DND-41 (cell line): ENCODE measurements at regions not wholly inside any gene's neighbourhood (a gene's known extent, or its start where the extent isn't known, plus 50 kb on each side); places are given as distances from the start of the nearest gene placed in this dataset.
"Not testable (repeated sequence)": the region's sequence is repeated elsewhere in the genome, so short reads cannot be mapped to it uniquely, and the experiment has no call there.

Experiments
- ATAC-seq: fragments of 200-7000 bp; cut with Tn5 transposase; 3 replicates; pipeline ENCODE4 v1.9.1; 2021; ENCODE audit warnings: low read depth; ENCODE audit not compliant: insufficient read depth
- DNase-seq: peaks from one replicate; pipeline ENCODE4 v3.0.0-alpha.2; 2020
- H2AFZ ChIP-seq: 2 replicates; pipeline ENCODE4 v1.6.0; 2012; ENCODE audit warnings: low read depth, low read length
- H3K27ac ChIP-seq: 2 replicates; pipeline ENCODE4 v1.5.1; 2012; ENCODE audit warnings: low read length, inconsistent platforms
- H3K27me3 ChIP-seq: fragments of 200-600 bp; sonication (generic); 2 replicates; pipeline ENCODE4 v1.6.0; 2012; ENCODE audit warnings: low read length, mild to moderate bottlenecking, inconsistent platforms; ENCODE audit not compliant: insufficient read depth, poor library complexity
- H3K36me3 ChIP-seq: 2 replicates; pipeline ENCODE4 v1.5.1; 2012; ENCODE audit warnings: low read length, inconsistent platforms; ENCODE audit not compliant: insufficient read depth
- H3K4me1 ChIP-seq: 2 replicates; pipeline ENCODE4 v1.5.1; 2012; ENCODE audit warnings: mild to moderate bottlenecking, low read length; ENCODE audit not compliant: insufficient read depth
- H3K4me2 ChIP-seq: 2 replicates; pipeline ENCODE4 v1.6.0; 2012; ENCODE audit warnings: mild to moderate bottlenecking, moderate library complexity, low read length, inconsistent platforms; ENCODE audit not compliant: insufficient read depth
- H3K4me3 ChIP-seq, 2 experiments: fragments of 200-600 bp in 1 of 2; shearing (Covaris generic) in 1 of 2; 2 replicates each; pipeline ENCODE4 v1.5.1; 2012 to 2016; ENCODE audit warnings: inconsistent platforms in 2 of 2, low read length in 2 of 2, mild to moderate bottlenecking in 2 of 2, low read depth in 1 of 2, moderate library complexity in 1 of 2
- H3K79me2 ChIP-seq: 2 replicates; pipeline ENCODE4 v1.6.0; 2012; ENCODE audit warnings: low read length, inconsistent platforms; ENCODE audit not compliant: insufficient read depth
- H3K9ac ChIP-seq: 2 replicates; pipeline ENCODE4 v1.6.0; 2012; ENCODE audit warnings: low read depth, mild to moderate bottlenecking, inconsistent platforms, low read length, moderate library complexity
- H3K9me3 ChIP-seq: 2 replicates; pipeline ENCODE4 v1.5.1; 2012; ENCODE audit warnings: low read length, moderate library complexity, mild to moderate bottlenecking, inconsistent platforms; ENCODE audit not compliant: insufficient read depth, severe bottlenecking
- H4K20me1 ChIP-seq: 2 replicates; pipeline ENCODE4 v1.6.0; 2012; ENCODE audit warnings: low read length; ENCODE audit not compliant: insufficient read depth
- EZH2 ChIP-seq: IDR thresholded peaks from 3 replicates; pipeline ENCODE4 v1.6.1; 2012; ENCODE audit warnings: borderline replicate concordance, low read depth, mild to moderate bottlenecking, moderate library complexity, low read length, inconsistent platforms; ENCODE audit not compliant: severe bottlenecking
- TF ChIP-seq, protein P1 (sequence below): IDR thresholded peaks from 2 replicates; pipeline ENCODE4 v1.5.1; 2012; ENCODE audit warnings: borderline replicate concordance, low read length, moderate library complexity, mild to moderate bottlenecking; ENCODE audit not compliant: poor library complexity, severe bottlenecking; ENCODE audit errors: extremely low read depth

DNA sequence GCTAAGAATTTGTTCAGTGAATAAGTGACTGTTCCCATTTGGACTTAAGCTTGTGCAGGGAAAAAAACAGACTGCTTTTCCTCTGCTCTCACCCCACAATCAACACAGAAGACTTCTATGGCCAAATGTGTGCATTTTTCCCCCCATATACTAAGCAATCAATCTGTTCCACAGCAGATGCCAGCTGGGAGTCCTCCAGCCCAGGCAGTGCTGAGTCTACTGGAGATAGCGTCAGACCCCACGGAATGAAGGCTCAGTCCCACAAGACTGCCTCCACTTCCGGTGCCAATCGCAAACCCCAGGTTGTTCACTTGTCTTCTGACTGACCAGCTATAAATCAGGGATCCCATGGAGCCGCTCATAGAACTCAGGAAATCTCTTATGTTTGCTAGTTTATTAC is 69.5 kb upstream of the ANKRD10 start:
- Histone ChIP-seq H3K9me3 (no peaks in the 10 kb centered on the region), H3K79me2 (no peaks in the 10 kb centered on the region), H2AFZ (no peak overlapping the region), H3K4me1 (no peaks in the 10 kb centered on the region), H3K4me2 (no peak overlapping the region), H3K36me3 (no peaks in the 10 kb centered on the region), H3K9ac (no peak overlapping the region), H3K27ac (no peak overlapping the region), H3K27me3 (peaks cover 16% of the 10 kb centered on the region), H4K20me1 (no peaks in the 10 kb centered on the region), H3K4me3 (no peak overlapping the region)
- DNase-seq (no peak), ATAC-seq (no peak)
- TF ChIP-seq, protein P1, sequence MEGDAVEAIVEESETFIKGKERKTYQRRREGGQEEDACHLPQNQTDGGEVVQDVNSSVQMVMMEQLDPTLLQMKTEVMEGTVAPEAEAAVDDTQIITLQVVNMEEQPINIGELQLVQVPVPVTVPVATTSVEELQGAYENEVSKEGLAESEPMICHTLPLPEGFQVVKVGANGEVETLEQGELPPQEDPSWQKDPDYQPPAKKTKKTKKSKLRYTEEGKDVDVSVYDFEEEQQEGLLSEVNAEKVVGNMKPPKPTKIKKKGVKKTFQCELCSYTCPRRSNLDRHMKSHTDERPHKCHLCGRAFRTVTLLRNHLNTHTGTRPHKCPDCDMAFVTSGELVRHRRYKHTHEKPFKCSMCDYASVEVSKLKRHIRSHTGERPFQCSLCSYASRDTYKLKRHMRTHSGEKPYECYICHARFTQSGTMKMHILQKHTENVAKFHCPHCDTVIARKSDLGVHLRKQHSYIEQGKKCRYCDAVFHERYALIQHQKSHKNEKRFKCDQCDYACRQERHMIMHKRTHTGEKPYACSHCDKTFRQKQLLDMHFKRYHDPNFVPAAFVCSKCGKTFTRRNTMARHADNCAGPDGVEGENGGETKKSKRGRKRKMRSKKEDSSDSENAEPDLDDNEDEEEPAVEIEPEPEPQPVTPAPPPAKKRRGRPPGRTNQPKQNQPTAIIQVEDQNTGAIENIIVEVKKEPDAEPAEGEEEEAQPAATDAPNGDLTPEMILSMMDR, result no peak
- TF ChIP-seq EZH2, result no peak

DNA sequence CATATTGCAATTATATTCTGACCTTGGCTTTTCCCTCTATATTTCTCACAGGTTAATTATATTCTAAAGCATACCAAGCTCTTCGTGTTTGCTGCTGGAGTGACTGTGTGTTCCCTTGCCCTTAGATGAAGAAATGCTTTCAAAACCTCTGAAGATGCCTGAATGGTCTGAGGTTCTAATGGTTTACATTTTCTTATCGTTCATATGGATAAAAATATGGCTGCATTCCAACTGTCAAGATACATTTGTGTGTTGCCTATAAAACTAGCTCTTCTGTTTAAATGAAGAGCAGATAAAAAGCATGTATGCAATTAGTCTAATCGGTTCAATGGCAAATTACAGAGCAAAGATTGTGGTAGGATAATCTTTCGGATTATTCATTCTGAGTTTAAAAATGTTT is 68.4 kb upstream of the ANKRD10 start:
- no peak overlapping the region for H2AFZ ChIP-seq
- H3K36me3 ChIP-seq, result no peaks in the 10 kb centered on the region
- no peak for TF ChIP-seq EZH2
- TF ChIP-seq, protein P1, result no peak
- DNase-seq (no peak), ATAC-seq (no peak)
- H3K79me2 ChIP-seq, result no peaks in the 10 kb centered on the region
- no peaks in the 10 kb centered on the region for H3K9me3 ChIP-seq
- peaks cover 16% of the 10 kb centered on the region for H3K27me3 ChIP-seq
- H3K27ac ChIP-seq, result no peak overlapping the region
- no peak overlapping the region for H3K9ac ChIP-seq
- H3K4me1 ChIP-seq, result no peaks in the 10 kb centered on the region
- H3K4me2 ChIP-seq, result no peak overlapping the region
- no peaks in the 10 kb centered on the region for H4K20me1 ChIP-seq
- no peak overlapping the region for H3K4me3 ChIP-seq

DNA sequence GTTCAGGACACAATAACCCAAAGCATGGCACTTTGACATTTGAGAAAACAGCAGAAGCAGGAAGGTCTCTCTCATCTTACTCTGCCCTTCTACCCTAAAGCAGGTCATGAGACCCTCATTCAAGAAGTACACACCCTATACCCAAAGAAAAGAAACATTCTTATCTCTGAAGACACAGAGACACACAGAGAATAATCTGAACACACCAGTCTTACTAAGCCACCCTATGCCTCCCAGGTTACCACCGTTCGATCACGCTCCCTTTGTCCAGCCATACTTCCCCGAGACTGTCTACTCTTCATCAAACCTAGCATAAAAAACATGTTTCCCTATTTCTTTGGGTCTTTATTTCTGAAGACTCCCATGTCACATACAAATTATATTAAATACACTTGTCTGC is 66.5 kb upstream of the ANKRD10 start:
- H2AFZ ChIP-seq, result no peak overlapping the region
- no peak for ATAC-seq
- no peaks in the 10 kb centered on the region for H3K4me1 ChIP-seq
- DNase-seq, result no peak
- H3K36me3 ChIP-seq, result no peaks in the 10 kb centered on the region
- no peak overlapping the region for H3K4me2 ChIP-seq
- peaks cover 11% of the 10 kb centered on the region for H3K27me3 ChIP-seq
- no peak overlapping the region for H3K27ac ChIP-seq
- H3K4me3 ChIP-seq, result no peak overlapping the region
- H3K9ac ChIP-seq, result no peak overlapping the region
- no peaks in the 10 kb centered on the region for H3K79me2 ChIP-seq
- TF ChIP-seq, protein P1, result no peak
- TF ChIP-seq EZH2, result no peak
- H3K9me3 ChIP-seq, result peaks cover 5% of the 10 kb centered on the region
- H4K20me1 ChIP-seq, result no peaks in the 10 kb centered on the region

DNA sequence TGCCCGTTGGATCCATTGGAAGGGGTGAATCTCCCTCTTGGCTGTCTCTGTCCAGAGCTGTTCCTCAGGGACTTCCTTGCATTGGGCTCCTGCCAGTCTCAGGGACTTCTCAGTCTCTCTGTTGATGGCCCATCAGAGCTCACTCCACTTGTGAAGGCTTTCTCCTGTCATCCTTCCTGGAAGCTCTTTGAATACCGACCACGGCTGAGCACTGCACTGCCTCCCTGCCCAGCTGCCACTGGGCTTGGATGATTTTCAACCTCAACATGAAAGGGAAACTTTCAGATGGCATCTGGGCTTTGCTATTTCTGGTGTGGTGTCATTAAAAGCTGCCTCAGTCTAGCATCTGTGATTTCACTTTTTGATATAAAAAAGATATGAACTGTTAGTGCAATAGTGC is 66.1 kb upstream of the ANKRD10 start:
- Histone ChIP-seq H3K27me3 (peaks cover 11% of the 10 kb centered on the region), H3K27ac (no peak overlapping the region), H3K4me1 (no peaks in the 10 kb centered on the region), H3K36me3 (no peaks in the 10 kb centered on the region), H4K20me1 (no peaks in the 10 kb centered on the region), H3K79me2 (no peaks in the 10 kb centered on the region), H3K4me3 (no peak overlapping the region), H3K9me3 (peaks cover 5% of the 10 kb centered on the region), H2AFZ (no peak overlapping the region), H3K9ac (no peak overlapping the region), H3K4me2 (no peak overlapping the region)
- TF ChIP-seq, protein P1, result no peak
- DNase-seq (no peak), ATAC-seq (no peak)

DNA sequence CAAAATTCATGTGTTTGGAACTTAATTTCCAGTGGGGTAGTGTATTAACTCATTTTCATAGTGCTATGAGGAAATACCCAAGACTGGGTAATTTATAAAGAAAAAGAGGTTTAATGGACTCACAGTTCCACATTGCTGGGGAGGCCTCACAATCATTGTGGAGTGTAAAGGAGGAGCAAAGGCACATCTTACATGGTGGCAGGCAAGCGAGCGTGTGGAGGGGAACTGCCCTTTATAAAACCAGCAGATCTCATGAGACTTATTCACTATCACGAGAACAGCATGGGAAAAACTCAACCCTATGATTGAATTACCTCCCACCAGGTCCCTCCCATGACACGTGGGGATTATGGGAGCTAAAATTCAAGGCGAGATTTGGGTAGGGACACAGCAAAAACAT is 64.3 kb upstream of the ANKRD10 start:
- H3K36me3 ChIP-seq, H3K4me1 ChIP-seq, H2AFZ ChIP-seq, H3K9me3 ChIP-seq, DNase-seq, ATAC-seq, H3K4me3 ChIP-seq, H3K4me2 ChIP-seq, H4K20me1 ChIP-seq, H3K9ac ChIP-seq, H3K27ac ChIP-seq, H3K79me2 ChIP-seq: not testable (repeated sequence)
- peaks cover 13% of the 10 kb centered on the region for H3K27me3 ChIP-seq
